Hepatocyte (in vitro differentiated cells): ENCODE measurements at regions not wholly inside any gene's neighbourhood (a gene's known extent, or its start where the extent isn't known, plus 50 kb on each side); places are given as distances from the start of the nearest gene placed in this dataset.

Experiments
- DNase-seq: peaks from one replicate; pipeline ENCODE4 v3.0.0-alpha.2; 2016; ENCODE audit warnings: low spot score
- H2AFZ ChIP-seq: fragments of 200-600 bp; sonication (generic); 2 replicates; pipeline ENCODE4 v1.6.0; 2016; ENCODE audit warnings: antibody characterized with exemption, mild to moderate bottlenecking
- H3K27ac ChIP-seq: fragments of 200-600 bp; sonication (generic); 2 replicates; pipeline ENCODE4 v1.5.1; 2016; ENCODE audit warnings: mild to moderate bottlenecking
- H3K27me3 ChIP-seq: fragments of 200-600 bp; sonication (generic); 2 replicates; pipeline ENCODE4 v1.6.1; 2016
- H3K36me3 ChIP-seq: fragments of 200-600 bp; sonication (generic); replicated peaks from 2 replicates; pipeline ENCODE4 v1.5.1; 2016; ENCODE audit warnings: low read depth; ENCODE audit not compliant: insufficient read depth
- H3K4me1 ChIP-seq: fragments of 200-600 bp; sonication (generic); 2 replicates; pipeline ENCODE4 v1.5.1; 2016; ENCODE audit warnings: mild to moderate bottlenecking, moderate library complexity; ENCODE audit not compliant: insufficient read depth
- H3K4me2 ChIP-seq: fragments of 200-600 bp; sonication (generic); 2 replicates; pipeline ENCODE4 v1.6.0; 2016
- H3K4me3 ChIP-seq: fragments of 200-600 bp; sonication (generic); 2 replicates; pipeline ENCODE4 v1.5.1; 2016; ENCODE audit warnings: mild to moderate bottlenecking
- H3K79me2 ChIP-seq: fragments of 200-600 bp; sonication (generic); 2 replicates; pipeline ENCODE4 v1.6.0; 2017; ENCODE audit warnings: mild to moderate bottlenecking
- H3K9me2 ChIP-seq: fragments of 200-600 bp; sonication (generic); replicated peaks from 2 replicates; pipeline ENCODE4 v1.6.0; 2017; ENCODE audit warnings: mild to moderate bottlenecking; ENCODE audit not compliant: insufficient read depth
- H3K9me3 ChIP-seq: fragments of 200-600 bp; sonication (generic); 2 replicates; pipeline ENCODE4 v1.5.1; 2016; ENCODE audit warnings: low read depth, mild to moderate bottlenecking
- H4K20me1 ChIP-seq: fragments of 200-600 bp; sonication (generic); 2 replicates; pipeline ENCODE4 v1.6.0; 2016; ENCODE audit warnings: mild to moderate bottlenecking; ENCODE audit not compliant: insufficient read depth, poor library complexity, severe bottlenecking
- EZH2 ChIP-seq: fragments of 200-600 bp; sonication (generic); IDR thresholded peaks from 2 replicates; pipeline ENCODE4 v1.6.1; 2016; ENCODE audit warnings: antibody characterized with exemption, mild to moderate bottlenecking, borderline replicate concordance
- EZH2phosphoT487 ChIP-seq: fragments of 200-600 bp; sonication (generic); IDR thresholded peaks from one replicate; pipeline ENCODE4 v1.6.1; 2018; ENCODE audit warnings: antibody characterized with exemption, mild to moderate bottlenecking, low read depth, moderate library complexity; ENCODE audit not compliant: unreplicated experiment, severe bottlenecking
- WGBS: methylation state at CpG from one replicate; pipeline ENCODE4 v1.1.6; 2016; ENCODE audit warnings: low lambda C conversion rate; ENCODE audit errors: missing lambda C conversion rate; 5-methylcytosine and 5-hydroxymethylcytosine counted together
- TF ChIP-seq, protein P1 (sequence below): fragments of 200-600 bp; sonication (generic); IDR thresholded peaks from 2 replicates; pipeline ENCODE4 v1.5.1; 2016; ENCODE audit warnings: antibody characterized with exemption, mild to moderate bottlenecking; ENCODE audit not compliant: poor library complexity

DNA sequence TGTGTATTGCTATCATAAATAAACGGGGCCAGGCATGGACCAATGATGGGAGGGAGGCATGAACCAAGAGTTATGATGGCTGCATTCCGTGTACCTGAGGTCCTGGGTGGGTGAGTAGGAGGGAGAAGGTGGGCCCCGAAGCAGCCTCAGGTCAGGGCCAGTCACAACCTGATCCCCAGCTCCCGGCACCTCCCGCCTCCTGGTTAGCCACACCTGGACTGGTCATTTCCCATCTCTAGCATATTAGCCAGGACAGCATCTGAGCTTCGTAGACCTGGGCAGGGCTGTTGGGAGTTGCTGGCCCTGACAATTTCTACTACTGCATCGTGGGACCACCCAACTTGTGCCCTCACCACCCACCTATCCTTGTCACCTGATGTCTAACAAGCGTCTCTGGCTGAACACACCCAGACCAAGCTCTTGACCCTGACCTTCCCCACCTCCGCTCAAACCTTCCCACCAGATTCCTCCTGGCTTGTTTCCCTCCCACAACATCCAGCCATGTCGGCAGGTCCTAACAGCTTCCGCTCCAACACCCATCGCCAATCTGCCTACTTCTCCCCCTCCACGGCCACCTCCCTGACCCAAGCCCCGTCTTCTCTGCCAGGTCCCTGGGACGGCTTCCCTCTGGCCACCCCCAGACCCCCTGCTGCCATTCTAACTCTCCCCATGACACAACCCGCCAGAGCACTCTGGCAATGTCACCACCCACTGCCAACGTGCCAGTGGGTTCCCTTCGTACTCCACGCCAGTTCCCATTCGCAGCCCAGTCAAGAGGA, 133.8 kb upstream of the IQSEC1 start:
- Histone ChIP-seq H3K4me2 (no peak overlapping the region), H3K9me2 (no peaks in the 10 kb centered on the region), H3K4me3 (no peak overlapping the region), H3K79me2 (no peaks in the 10 kb centered on the region), H3K4me1 (no peaks in the 10 kb centered on the region), H3K9me3 (no peaks in the 10 kb centered on the region), H3K27ac (no peak overlapping the region), H4K20me1 (no peaks in the 10 kb centered on the region), H3K27me3 (no peaks in the 10 kb centered on the region), H3K36me3 (no peaks in the 10 kb centered on the region), H2AFZ (no peak overlapping the region)
- TF ChIP-seq EZH2phosphoT487 (no peak), EZH2 (no peak)
- TF ChIP-seq, protein P1, sequence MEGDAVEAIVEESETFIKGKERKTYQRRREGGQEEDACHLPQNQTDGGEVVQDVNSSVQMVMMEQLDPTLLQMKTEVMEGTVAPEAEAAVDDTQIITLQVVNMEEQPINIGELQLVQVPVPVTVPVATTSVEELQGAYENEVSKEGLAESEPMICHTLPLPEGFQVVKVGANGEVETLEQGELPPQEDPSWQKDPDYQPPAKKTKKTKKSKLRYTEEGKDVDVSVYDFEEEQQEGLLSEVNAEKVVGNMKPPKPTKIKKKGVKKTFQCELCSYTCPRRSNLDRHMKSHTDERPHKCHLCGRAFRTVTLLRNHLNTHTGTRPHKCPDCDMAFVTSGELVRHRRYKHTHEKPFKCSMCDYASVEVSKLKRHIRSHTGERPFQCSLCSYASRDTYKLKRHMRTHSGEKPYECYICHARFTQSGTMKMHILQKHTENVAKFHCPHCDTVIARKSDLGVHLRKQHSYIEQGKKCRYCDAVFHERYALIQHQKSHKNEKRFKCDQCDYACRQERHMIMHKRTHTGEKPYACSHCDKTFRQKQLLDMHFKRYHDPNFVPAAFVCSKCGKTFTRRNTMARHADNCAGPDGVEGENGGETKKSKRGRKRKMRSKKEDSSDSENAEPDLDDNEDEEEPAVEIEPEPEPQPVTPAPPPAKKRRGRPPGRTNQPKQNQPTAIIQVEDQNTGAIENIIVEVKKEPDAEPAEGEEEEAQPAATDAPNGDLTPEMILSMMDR, result no peak
- no peak for DNase-seq
- WGBS, result 88% methylated on average over 20 of the region's 20 CpGs

DNA sequence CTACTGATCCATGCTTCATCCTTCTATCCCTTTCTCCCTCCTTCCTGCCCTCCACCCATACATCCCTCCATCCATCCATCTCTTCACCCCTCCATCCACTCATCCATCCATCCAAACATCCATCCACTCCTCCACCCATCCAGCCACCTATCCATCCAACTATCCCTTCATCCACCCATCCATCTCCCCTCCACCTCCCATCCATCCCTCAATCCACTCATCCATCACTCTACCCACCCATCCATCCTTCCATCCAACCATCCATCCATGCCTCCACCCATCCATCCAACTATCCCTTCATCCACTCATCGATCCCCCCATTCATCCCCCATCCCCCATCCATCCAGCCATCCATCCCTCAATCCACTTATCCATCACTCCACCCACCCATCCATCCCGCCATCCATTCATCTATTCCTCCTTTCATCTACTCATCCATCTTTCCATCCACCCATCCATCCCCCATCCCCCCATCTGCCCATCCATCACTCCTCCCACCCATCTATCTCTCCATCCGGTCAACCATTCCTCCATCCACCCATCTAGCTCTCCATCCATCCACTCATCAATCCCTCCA, 132.4 kb upstream of the IQSEC1 start:
- Histone ChIP-seq H3K9me3 (no peaks in the 10 kb centered on the region), H3K79me2 (no peaks in the 10 kb centered on the region), H3K36me3 (no peaks in the 10 kb centered on the region), H2AFZ (no peak overlapping the region), H3K27me3 (no peaks in the 10 kb centered on the region), H3K27ac (no peak overlapping the region), H3K4me2 (no peak overlapping the region), H3K4me1 (no peaks in the 10 kb centered on the region), H3K9me2 (no peaks in the 10 kb centered on the region), H4K20me1 (no peaks in the 10 kb centered on the region), H3K4me3 (no peak overlapping the region)
- WGBS, result 100% methylated on average over 1 of the region's 3 CpGs
- TF ChIP-seq, protein P1, result no peak
- TF ChIP-seq EZH2phosphoT487 (no peak), EZH2 (no peak)
- no peak for DNase-seq

DNA sequence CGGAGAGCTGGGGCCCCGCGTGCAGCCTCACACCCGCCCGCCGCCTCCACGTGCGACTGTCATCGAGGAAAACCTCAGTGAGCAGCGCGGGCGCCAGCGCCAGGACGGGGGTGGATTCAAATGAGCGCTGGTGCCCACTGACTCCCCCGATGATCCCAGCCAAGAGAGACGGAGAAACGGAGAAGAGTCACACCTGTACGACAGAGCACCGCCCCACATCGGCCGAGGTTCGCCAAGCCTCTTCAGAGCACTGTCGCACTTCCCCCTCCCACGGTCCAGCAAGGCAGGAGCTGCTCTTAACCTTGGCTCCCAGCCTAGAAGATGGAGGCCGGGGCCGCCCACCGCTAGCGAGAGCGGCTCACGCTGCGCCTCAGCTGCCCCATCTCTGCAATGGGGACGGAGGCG, 130.9 kb upstream of the IQSEC1 start:
- WGBS, result 93% methylated on average over 29 of the region's 34 CpGs
- DNase-seq, result no peak
- Histone ChIP-seq H3K9me2 (no peaks in the 10 kb centered on the region), H3K4me3 (no peak overlapping the region), H3K4me1 (no peaks in the 10 kb centered on the region), H4K20me1 (no peaks in the 10 kb centered on the region), H2AFZ (no peak overlapping the region), H3K36me3 (no peaks in the 10 kb centered on the region), H3K27me3 (no peaks in the 10 kb centered on the region), H3K4me2 (no peak overlapping the region), H3K9me3 (no peaks in the 10 kb centered on the region), H3K27ac (no peak overlapping the region), H3K79me2 (no peaks in the 10 kb centered on the region)
- TF ChIP-seq EZH2phosphoT487 (no peak), EZH2 (no peak)
- TF ChIP-seq, protein P1, result no peak
